Ishikawa (cell line): ENCODE measurements at regions not wholly inside any gene's neighbourhood (a gene's known extent, or its start where the extent isn't known, plus 50 kb on each side); places are given as distances from the start of the nearest gene placed in this dataset.

Experiments
- CEBPB ChIP-seq: IDR thresholded peaks from 2 replicates; pipeline ENCODE4 v1.6.1; 2012
- EP300 ChIP-seq: IDR thresholded peaks from 2 replicates; pipeline ENCODE4 v1.6.1; 2012; ENCODE audit warnings: borderline replicate concordance
- MAX ChIP-seq: IDR thresholded peaks from 2 replicates; pipeline ENCODE4 v1.6.1; 2012
- NFIC ChIP-seq: IDR thresholded peaks from 2 replicates; pipeline ENCODE4 v1.6.1; 2012
- RAD21 ChIP-seq: IDR thresholded peaks from 2 replicates; pipeline ENCODE4 v1.6.1; 2012; ENCODE audit warnings: low read depth
- TAF1 ChIP-seq: IDR thresholded peaks from 2 replicates; pipeline ENCODE4 v1.6.1; 2012; ENCODE audit warnings: low read depth, mild to moderate bottlenecking
- TCF12 ChIP-seq: IDR thresholded peaks from 2 replicates; pipeline ENCODE4 v1.6.1; 2012; ENCODE audit warnings: low read depth
- TEAD4 ChIP-seq: IDR thresholded peaks from 2 replicates; pipeline ENCODE4 v1.6.1; 2012
- YY1 ChIP-seq: IDR thresholded peaks from 2 replicates; pipeline ENCODE4 v1.6.1; 2012; ENCODE audit warnings: low read depth
- ZBTB7A ChIP-seq: IDR thresholded peaks from 2 replicates; pipeline ENCODE4 v1.6.1; 2012; ENCODE audit warnings: low read depth

GRCh38 chr15:63452552-63453136, 51.7 kb upstream of the USP3 start:
- TF ChIP-seq YY1 = no peak
- no peak for TF ChIP-seq MAX
- TF ChIP-seq EP300 = no peak
- TF ChIP-seq RAD21 = no peak
- TF ChIP-seq TCF12 = no peak
- TF ChIP-seq CEBPB = no peak
- no peak for TF ChIP-seq TEAD4
- TF ChIP-seq ZBTB7A = no peak
- no peak for TF ChIP-seq TAF1
- no peak for TF ChIP-seq NFIC
